ENCODE measurements at regions not wholly inside any gene's neighbourhood (a gene's known extent, or its start where the extent isn't known, plus 50 kb on each side); places are given as distances from the start of the nearest gene placed in this dataset.

GRCh38 chr4:162909952-162910351 lies 256.7 kb downstream of the NAF1 start:
- FAIRE-seq (no peak), DNase-seq (ENCODE audit: low read depth in 1 of 2, low spot score in 2 of 2) (no peak)
- Histone ChIP-seq H3K9me3 (ENCODE audit: insufficient read depth in 2 of 2, low read depth in 1 of 2, low read length in 1 of 2) (peaks cover 5 to 13% of the 10 kb centered on the region in 2 experiments; a peak in 3 of 4 replicates), H2BK120ac (replicated peaks; ENCODE audit: low read depth, low read length) (no peak overlapping the region), H3K79me1 (ENCODE audit: low read depth, low read length) (no peaks in the 10 kb centered on the region), H2AFZ (ENCODE audit: low read length) (no peak overlapping the region), H4K20me1 (replicated peaks in 1 of 2; ENCODE audit: control insufficient read depth in 1 of 2, insufficient read depth in 2 of 2, low read length in 2 of 2) (no peaks in the 10 kb centered on the region), H2BK15ac (ENCODE audit: low read length) (no peak overlapping the region), H3K4me3 (ENCODE audit: extremely low read depth in 1 of 4, insufficient read depth in 2 of 4, low read depth in 3 of 4, low read length in 4 of 4) (no peak overlapping the region), H3K56ac (replicated peaks; ENCODE audit: insufficient read length, low read depth, low read length) (no peak overlapping the region), H4K91ac (replicated peaks; ENCODE audit: insufficient read length, low read length) (no peak overlapping the region), H3K23me2 (ENCODE audit: low read depth, low read length) (no peaks in the 10 kb centered on the region), H2BK12ac (ENCODE audit: low read depth, low read length) (no peak overlapping the region), H3K14ac (ENCODE audit: insufficient read length) (no peak overlapping the region), H3K36me3 (ENCODE audit: control insufficient read depth in 2 of 4, insufficient read depth in 4 of 4, low read length in 3 of 4) (no peaks in the 10 kb centered on the region), H3K4ac (replicated peaks; ENCODE audit: insufficient read length, low read depth, low read length) (no peak overlapping the region), H3K4me2 (ENCODE audit: insufficient read depth in 1 of 2, low read depth in 2 of 2, low read length in 2 of 2) (no peak overlapping the region), H3K27me3 (replicated peaks in 1 of 4; ENCODE audit: control insufficient read depth in 3 of 4, extremely low read depth in 1 of 4, insufficient read depth in 3 of 4, low read length in 3 of 4) (no peaks in the 10 kb centered on the region), H4K8ac (ENCODE audit: extremely low read depth, insufficient read depth, low read length) (no peak overlapping the region), H3K23ac (ENCODE audit: insufficient read length) (no peak overlapping the region), H3K79me2 (ENCODE audit: control insufficient read depth in 1 of 2, insufficient read depth in 2 of 2, low read length in 2 of 2) (no peaks in the 10 kb centered on the region), H3K27ac (ENCODE audit: low read depth, low read length) (no peak overlapping the region), H3K18ac (ENCODE audit: extremely low read depth, low read length) (no peak overlapping the region), H2BK5ac (ENCODE audit: low read depth, low read length) (no peak overlapping the region), H4K5ac (ENCODE audit: insufficient read length, low read depth, low read length) (no peak overlapping the region), H2AK5ac (ENCODE audit: low read depth, low read length) (no peak overlapping the region), H2BK20ac (ENCODE audit: low read length) (no peak overlapping the region), H3K4me1 (replicated peaks in 1 of 4; ENCODE audit: control insufficient read depth in 3 of 4, insufficient read depth in 4 of 4, low read length in 3 of 4) (no peaks in the 10 kb centered on the region), H3K9ac (replicated peaks in 1 of 4; ENCODE audit: extremely low read depth in 1 of 4, low read depth in 3 of 4, low read length in 3 of 4) (no peak overlapping the region)
- 96% methylated on average over 2 of the region's 2 CpGs; no CpG with 5 or more reads in 1 of the 2 experiments for WGBS, 2 experiments (ENCODE audit: extremely low coverage in 1 of 2, insufficient coverage in 1 of 2, insufficient read length in 1 of 2, insufficient replicate concordance in 2 of 2, low coverage in 1 of 2, low lambda C conversion rate in 2 of 2, missing lambda C conversion rate in 1 of 2)
- no peak for TF ChIP-seq SIN3A (conservative IDR thresholded peaks at IDR 0.05 in 1 of 2, IDR thresholded peaks at IDR 0.05 in 1 of 2; ENCODE audit: low read depth in 1 of 2, low read length in 2 of 2)
- TF ChIP-seq USF2 (IDR thresholded peaks at IDR 0.05; ENCODE audit: low read length) = no peak
- no peak for TF ChIP-seq NRF1 (IDR thresholded peaks at IDR 0.05; ENCODE audit: low read depth, low read length)
- no peak for TF ChIP-seq BRCA1 (IDR thresholded peaks at IDR 0.05; ENCODE audit: low read depth, low read length)
- no peak for TF ChIP-seq ASH2L (IDR thresholded peaks at IDR 0.05; ENCODE audit: low read length)
- TF ChIP-seq YY1 (IDR thresholded peaks at IDR 0.05; ENCODE audit: low read depth, low read length) = no peak
- TF ChIP-seq EZH2 (IDR thresholded peaks at IDR 0.05; ENCODE audit: low read depth, low read length, severe bottlenecking) = no peak
- TF ChIP-seq CBX8 (IDR thresholded peaks at IDR 0.05; ENCODE audit: borderline replicate concordance, low read depth, low read length) = no peak
- no peak for TF ChIP-seq BACH1 (IDR thresholded peaks at IDR 0.05; ENCODE audit: low read length)
- no peak for TF ChIP-seq EGR1 (IDR thresholded peaks at IDR 0.05; ENCODE audit: borderline replicate concordance, low read depth, low read length)
- TF ChIP-seq POU5F1 (IDR thresholded peaks at IDR 0.05; ENCODE audit: low read depth, low read length) = no peak
- no peak for TF ChIP-seq POLR2AphosphoS5 (IDR thresholded peaks at IDR 0.05; ENCODE audit: low read depth, low read length)
- TF ChIP-seq TCF12 (IDR thresholded peaks at IDR 0.05; ENCODE audit: low read depth, low read length) = no peak
- TF ChIP-seq TBP (IDR thresholded peaks at IDR 0.05; ENCODE audit: low read depth, low read length) = no peak
- no peak for TF ChIP-seq CHD1 (IDR thresholded peaks at IDR 0.05; ENCODE audit: low read depth, low read length)
- no peak for TF ChIP-seq KDM5A (IDR thresholded peaks at IDR 0.05; ENCODE audit: low read length)
- POLR2A ChIA-PET (ENCODE audit: partially characterized antibody) = no interaction called here
- CTCF ChIA-PET (ENCODE audit: partially characterized antibody) = interaction anchor here (1.1 kb wide), 1 partner anchor 34 kb away, joined by 4 read pairs; no protein-coding TSS in a partner anchor

Measured in H1 (cell line).